ENCODE measurements at regions not wholly inside any gene's neighbourhood (a gene's known extent, or its start where the extent isn't known, plus 50 kb on each side); places are given as distances from the start of the nearest gene placed in this dataset.
"Not testable (repeated sequence)": the region's sequence is repeated elsewhere in the genome, so short reads cannot be mapped to it uniquely, and the experiment has no call there.

- not testable (repeated sequence) for TF ChIP-seq ZNF232 (CRISPR knock-in tag; IDR thresholded peaks at IDR 0.05); CREB1 (CRISPR knock-in tag; IDR thresholded peaks at IDR 0.05); CTCF (IDR thresholded peaks at IDR 0.05)
Measured at GRCh38 chr15:21344500-21344899, 95.8 kb downstream of the POTEB3 start.
